Endothelial cell of umbilical vein (primary cell): ENCODE measurements at regions not wholly inside any gene's neighbourhood (a gene's known extent, or its start where the extent isn't known, plus 50 kb on each side); places are given as distances from the start of the nearest gene placed in this dataset.

ENCODE experiments used
- CTCF ChIP-seq, 2 donors: IDR thresholded peaks; 1 replicate in 1 of 2; 2 replicates in 1 of 2; pipeline ENCODE4 v1.5.1; 2011; ENCODE audit warnings: low read length in 2 of 2, mild to moderate bottlenecking in 2 of 2, moderate library complexity in 2 of 2, control low read depth in 1 of 2, inconsistent platforms in 1 of 2, low read depth in 1 of 2; ENCODE audit not compliant: insufficient read depth in 1 of 2; ENCODE audit errors: extremely low read depth in 1 of 2
- EZH2 ChIP-seq: IDR thresholded peaks from 2 replicates; pipeline ENCODE4 v1.6.1; 2012; ENCODE audit warnings: borderline replicate concordance, low read depth, mild to moderate bottlenecking, moderate library complexity, low read length, inconsistent platforms; ENCODE audit not compliant: severe bottlenecking

- TF ChIP-seq CTCF (IDR thresholded peaks at IDR 0.05; ENCODE audit: extremely low read depth in 1 of 2, insufficient read depth in 1 of 2, low read depth in 1 of 2, low read length in 2 of 2), result no peak
- no peak for TF ChIP-seq EZH2
Measured at GRCh38 chr18:51757255-51757924, 559.9 kb upstream of the MEX3C start.
